Fibroblast of lung (primary cell): ENCODE measurements at regions not wholly inside any gene's neighbourhood (a gene's known extent, or its start where the extent isn't known, plus 50 kb on each side); places are given as distances from the start of the nearest gene placed in this dataset.

ENCODE experiments used
- EZH2 ChIP-seq: IDR thresholded peaks from 2 replicates; pipeline ENCODE4 v1.5.1; 2012; ENCODE audit warnings: low read length, control low read depth, mild to moderate bottlenecking; ENCODE audit errors: missing control alignments
- TF ChIP-seq, protein P1 (sequence below), 2 donors: IDR thresholded peaks in 1 of 2; conservative IDR thresholded peaks in 1 of 2; 1 replicate in 1 of 2; 2 replicates in 1 of 2; pipeline ENCODE4 v1.5.1; 2011 to 2012; ENCODE audit warnings: low read length in 2 of 2, control low read depth in 1 of 2, inconsistent platforms in 1 of 2, low read depth in 1 of 2, mild to moderate bottlenecking in 1 of 2

DNA sequence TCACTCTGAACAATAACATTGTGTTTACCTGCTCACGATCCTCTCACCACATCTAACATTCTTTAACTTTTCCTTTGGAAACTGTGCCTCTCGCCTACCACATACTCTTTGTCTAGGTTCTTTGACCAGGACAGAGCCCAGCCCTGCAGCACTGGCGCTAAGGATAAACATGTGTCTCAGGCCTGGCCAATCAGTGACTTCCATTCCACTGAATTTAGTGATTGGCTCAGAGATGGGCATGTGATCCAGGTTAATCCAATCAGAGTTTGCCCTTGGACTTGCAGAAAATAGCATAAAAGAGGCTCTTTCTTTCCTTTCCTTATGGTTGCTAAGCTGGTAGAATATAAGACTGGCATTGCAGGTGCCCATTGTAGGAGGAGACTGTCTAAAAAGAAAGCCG is 605.7 kb downstream of the MATN1 start:
- TF ChIP-seq, protein P1, sequence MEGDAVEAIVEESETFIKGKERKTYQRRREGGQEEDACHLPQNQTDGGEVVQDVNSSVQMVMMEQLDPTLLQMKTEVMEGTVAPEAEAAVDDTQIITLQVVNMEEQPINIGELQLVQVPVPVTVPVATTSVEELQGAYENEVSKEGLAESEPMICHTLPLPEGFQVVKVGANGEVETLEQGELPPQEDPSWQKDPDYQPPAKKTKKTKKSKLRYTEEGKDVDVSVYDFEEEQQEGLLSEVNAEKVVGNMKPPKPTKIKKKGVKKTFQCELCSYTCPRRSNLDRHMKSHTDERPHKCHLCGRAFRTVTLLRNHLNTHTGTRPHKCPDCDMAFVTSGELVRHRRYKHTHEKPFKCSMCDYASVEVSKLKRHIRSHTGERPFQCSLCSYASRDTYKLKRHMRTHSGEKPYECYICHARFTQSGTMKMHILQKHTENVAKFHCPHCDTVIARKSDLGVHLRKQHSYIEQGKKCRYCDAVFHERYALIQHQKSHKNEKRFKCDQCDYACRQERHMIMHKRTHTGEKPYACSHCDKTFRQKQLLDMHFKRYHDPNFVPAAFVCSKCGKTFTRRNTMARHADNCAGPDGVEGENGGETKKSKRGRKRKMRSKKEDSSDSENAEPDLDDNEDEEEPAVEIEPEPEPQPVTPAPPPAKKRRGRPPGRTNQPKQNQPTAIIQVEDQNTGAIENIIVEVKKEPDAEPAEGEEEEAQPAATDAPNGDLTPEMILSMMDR (conservative IDR thresholded peaks at IDR 0.05 in 1 of 2, IDR thresholded peaks at IDR 0.05 in 1 of 2; ENCODE audit: low read depth in 1 of 2, low read length in 2 of 2): no peak
- no peak for TF ChIP-seq EZH2
